ENCODE measurements at regions not wholly inside any gene's neighbourhood (a gene's known extent, or its start where the extent isn't known, plus 50 kb on each side); places are given as distances from the start of the nearest gene placed in this dataset.

- peak overlapping the region; percentile 38; the same call in 1 of the 2 replicates for H3K4me3 ChIP-seq (ENCODE audit: low read depth, low read length)
- H3K27ac ChIP-seq (ENCODE audit: low read depth, low read length), result peak overlapping the region; percentile 85
- H3K27me3 ChIP-seq (ENCODE audit: insufficient read depth, low read length), result no peaks in the 10 kb centered on the region
- H3K79me2 ChIP-seq (ENCODE audit: control insufficient read depth, insufficient read depth, low read length, unreplicated experiment), result no peaks in the 10 kb centered on the region
- H2AFZ ChIP-seq (ENCODE audit: low read length, unreplicated experiment), result no peak overlapping the region
- H3K36me3 ChIP-seq (ENCODE audit: insufficient read depth, low read length), result no peaks in the 10 kb centered on the region
- peaks cover 28% of the 10 kb centered on the region for H3K4me1 ChIP-seq (ENCODE audit: control insufficient read depth, insufficient read depth, low read length, unreplicated experiment)
These were observed 103.4 kb upstream of the DMRTA1 start for GRCh38 chr9:22343218-22343611.

- Histone ChIP-seq H3K27me3 (ENCODE audit: insufficient read depth, low read length) (no peaks in the 10 kb centered on the region), H3K36me3 (ENCODE audit: insufficient read depth, low read length) (peaks cover 4% of the 10 kb centered on the region; the same call in 1 of the 2 replicates), H3K4me1 (ENCODE audit: control insufficient read depth, insufficient read depth, low read length, unreplicated experiment) (no peaks in the 10 kb centered on the region), H3K27ac (ENCODE audit: low read depth, low read length) (no peak overlapping the region), H3K4me3 (ENCODE audit: low read depth, low read length) (no peak overlapping the region), H2AFZ (ENCODE audit: low read length, unreplicated experiment) (no peak overlapping the region), H3K79me2 (ENCODE audit: control insufficient read depth, insufficient read depth, low read length, unreplicated experiment) (no peaks in the 10 kb centered on the region)
These were observed 91.8 kb upstream of the DMRTA1 start for GRCh38 chr9:22354699-22355384.

- no peaks in the 10 kb centered on the region for H3K79me2 ChIP-seq (ENCODE audit: control insufficient read depth, insufficient read depth, low read length, unreplicated experiment)
- H2AFZ ChIP-seq (ENCODE audit: low read length, unreplicated experiment), result no peak overlapping the region
- H3K4me3 ChIP-seq (ENCODE audit: low read depth, low read length), result no peak overlapping the region
- no peaks in the 10 kb centered on the region for H3K4me1 ChIP-seq (ENCODE audit: control insufficient read depth, insufficient read depth, low read length, unreplicated experiment)
- peaks cover 4% of the 10 kb centered on the region; the same call in 1 of the 2 replicates for H3K36me3 ChIP-seq (ENCODE audit: insufficient read depth, low read length)
- no peaks in the 10 kb centered on the region for H3K27me3 ChIP-seq (ENCODE audit: insufficient read depth, low read length)
- no peak overlapping the region for H3K27ac ChIP-seq (ENCODE audit: low read depth, low read length)
These were observed 89.6 kb upstream of the DMRTA1 start for GRCh38 chr9:22356985-22357384.

GRCh38 chr9:22363421-22363887 lies 83.2 kb upstream of the DMRTA1 start:
- Histone ChIP-seq H3K79me2 (ENCODE audit: control insufficient read depth, insufficient read depth, low read length, unreplicated experiment) (no peaks in the 10 kb centered on the region), H2AFZ (ENCODE audit: low read length, unreplicated experiment) (no peak overlapping the region), H3K27me3 (ENCODE audit: insufficient read depth, low read length) (no peaks in the 10 kb centered on the region), H3K36me3 (ENCODE audit: insufficient read depth, low read length) (no peaks in the 10 kb centered on the region), H3K27ac (ENCODE audit: low read depth, low read length) (no peak overlapping the region), H3K4me1 (ENCODE audit: control insufficient read depth, insufficient read depth, low read length, unreplicated experiment) (no peaks in the 10 kb centered on the region), H3K4me3 (ENCODE audit: low read depth, low read length) (no peak overlapping the region)

- Histone ChIP-seq H3K79me2 (ENCODE audit: control insufficient read depth, insufficient read depth, low read length, unreplicated experiment) (no peaks in the 10 kb centered on the region), H3K4me3 (ENCODE audit: low read depth, low read length) (no peak overlapping the region), H3K27me3 (ENCODE audit: insufficient read depth, low read length) (no peaks in the 10 kb centered on the region), H3K36me3 (ENCODE audit: insufficient read depth, low read length) (no peaks in the 10 kb centered on the region), H2AFZ (ENCODE audit: low read length, unreplicated experiment) (no peak overlapping the region), H3K27ac (ENCODE audit: low read depth, low read length) (no peak overlapping the region), H3K4me1 (ENCODE audit: control insufficient read depth, insufficient read depth, low read length, unreplicated experiment) (no peaks in the 10 kb centered on the region)
These were observed 73.0 kb upstream of the DMRTA1 start for GRCh38 chr9:22373636-22374035.

GRCh38 chr9:22374051-22374450 lies 72.6 kb upstream of the DMRTA1 start:
- H3K79me2 ChIP-seq (ENCODE audit: control insufficient read depth, insufficient read depth, low read length, unreplicated experiment), result no peaks in the 10 kb centered on the region
- no peak overlapping the region for H3K27ac ChIP-seq (ENCODE audit: low read depth, low read length)
- H2AFZ ChIP-seq (ENCODE audit: low read length, unreplicated experiment), result no peak overlapping the region
- no peaks in the 10 kb centered on the region for H3K36me3 ChIP-seq (ENCODE audit: insufficient read depth, low read length)
- H3K4me3 ChIP-seq (ENCODE audit: low read depth, low read length), result no peak overlapping the region
- H3K4me1 ChIP-seq (ENCODE audit: control insufficient read depth, insufficient read depth, low read length, unreplicated experiment), result no peaks in the 10 kb centered on the region
- no peaks in the 10 kb centered on the region for H3K27me3 ChIP-seq (ENCODE audit: insufficient read depth, low read length)

GRCh38 chr9:22379272-22379671 lies 67.4 kb upstream of the DMRTA1 start:
- Histone ChIP-seq H3K4me3 (ENCODE audit: low read depth, low read length) (no peak overlapping the region), H3K36me3 (ENCODE audit: insufficient read depth, low read length) (no peaks in the 10 kb centered on the region), H3K27ac (ENCODE audit: low read depth, low read length) (no peak overlapping the region), H3K79me2 (ENCODE audit: control insufficient read depth, insufficient read depth, low read length, unreplicated experiment) (no peaks in the 10 kb centered on the region), H3K27me3 (ENCODE audit: insufficient read depth, low read length) (no peaks in the 10 kb centered on the region), H3K4me1 (ENCODE audit: control insufficient read depth, insufficient read depth, low read length, unreplicated experiment) (no peaks in the 10 kb centered on the region), H2AFZ (ENCODE audit: low read length, unreplicated experiment) (no peak overlapping the region)

- no peaks in the 10 kb centered on the region for H3K27me3 ChIP-seq (ENCODE audit: insufficient read depth, low read length)
- H3K79me2 ChIP-seq (ENCODE audit: control insufficient read depth, insufficient read depth, low read length, unreplicated experiment), result no peaks in the 10 kb centered on the region
- no peak overlapping the region for H3K4me3 ChIP-seq (ENCODE audit: low read depth, low read length)
- no peaks in the 10 kb centered on the region for H3K36me3 ChIP-seq (ENCODE audit: insufficient read depth, low read length)
- H2AFZ ChIP-seq (ENCODE audit: low read length, unreplicated experiment), result no peak overlapping the region
- no peak overlapping the region for H3K27ac ChIP-seq (ENCODE audit: low read depth, low read length)
- no peaks in the 10 kb centered on the region for H3K4me1 ChIP-seq (ENCODE audit: control insufficient read depth, insufficient read depth, low read length, unreplicated experiment)
These were observed 65.5 kb upstream of the DMRTA1 start for GRCh38 chr9:22381170-22381569.

GRCh38 chr9:22382331-22382730 lies 64.3 kb upstream of the DMRTA1 start:
- Histone ChIP-seq H3K4me1 (ENCODE audit: control insufficient read depth, insufficient read depth, low read length, unreplicated experiment) (no peaks in the 10 kb centered on the region), H3K79me2 (ENCODE audit: control insufficient read depth, insufficient read depth, low read length, unreplicated experiment) (no peaks in the 10 kb centered on the region), H3K27ac (ENCODE audit: low read depth, low read length) (no peak overlapping the region), H2AFZ (ENCODE audit: low read length, unreplicated experiment) (no peak overlapping the region), H3K27me3 (ENCODE audit: insufficient read depth, low read length) (no peaks in the 10 kb centered on the region), H3K36me3 (ENCODE audit: insufficient read depth, low read length) (no peaks in the 10 kb centered on the region), H3K4me3 (ENCODE audit: low read depth, low read length) (no peak overlapping the region)

GRCh38 chr9:22383718-22384117 lies 62.9 kb upstream of the DMRTA1 start:
- Histone ChIP-seq H3K27ac (ENCODE audit: low read depth, low read length) (no peak overlapping the region), H3K4me3 (ENCODE audit: low read depth, low read length) (no peak overlapping the region), H3K79me2 (ENCODE audit: control insufficient read depth, insufficient read depth, low read length, unreplicated experiment) (no peaks in the 10 kb centered on the region), H3K4me1 (ENCODE audit: control insufficient read depth, insufficient read depth, low read length, unreplicated experiment) (no peaks in the 10 kb centered on the region), H2AFZ (ENCODE audit: low read length, unreplicated experiment) (no peak overlapping the region), H3K36me3 (ENCODE audit: insufficient read depth, low read length) (no peaks in the 10 kb centered on the region), H3K27me3 (ENCODE audit: insufficient read depth, low read length) (no peaks in the 10 kb centered on the region)

- Histone ChIP-seq H3K79me2 (ENCODE audit: control insufficient read depth, insufficient read depth, low read length, unreplicated experiment) (no peaks in the 10 kb centered on the region), H3K4me1 (ENCODE audit: control insufficient read depth, insufficient read depth, low read length, unreplicated experiment) (no peaks in the 10 kb centered on the region), H3K36me3 (ENCODE audit: insufficient read depth, low read length) (no peaks in the 10 kb centered on the region), H2AFZ (ENCODE audit: low read length, unreplicated experiment) (no peak overlapping the region), H3K27ac (ENCODE audit: low read depth, low read length) (no peak overlapping the region), H3K4me3 (ENCODE audit: low read depth, low read length) (no peak overlapping the region), H3K27me3 (ENCODE audit: insufficient read depth, low read length) (no peaks in the 10 kb centered on the region)
These were observed 57.4 kb upstream of the DMRTA1 start for GRCh38 chr9:22389271-22389670.

All from ACC112 (cell line).